GM19467 (cell line): ENCODE measurements at regions not wholly inside any gene's neighbourhood (a gene's known extent, or its start where the extent isn't known, plus 50 kb on each side); places are given as distances from the start of the nearest gene placed in this dataset.

ENCODE experiments used
- ATAC-seq: cut with Tn5 transposase; IDR thresholded peaks from one replicate; pipeline ENCODE4 v1.9.1; 2021; ENCODE audit warnings: mild to moderate bottlenecking, moderate library complexity; ENCODE audit not compliant: unreplicated experiment

DNA sequence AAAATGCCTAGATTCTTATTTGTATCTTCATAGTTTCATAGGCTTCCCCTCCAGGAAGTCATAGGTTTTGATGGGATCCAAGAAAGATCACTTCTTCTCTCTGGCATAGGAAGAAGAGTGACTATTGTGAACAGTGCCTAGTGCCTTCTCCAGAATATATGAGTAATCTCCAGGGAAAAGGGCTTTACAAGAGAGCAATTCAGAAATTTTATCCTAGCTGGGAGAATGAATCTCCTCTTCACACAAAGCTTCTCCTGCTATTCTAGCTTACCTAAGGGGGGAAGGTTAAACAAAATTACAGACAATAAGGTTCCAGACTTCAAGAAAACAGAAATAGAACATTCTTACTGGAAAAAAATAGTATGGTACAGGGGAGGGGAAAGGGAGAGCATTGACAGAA is 1193.3 kb upstream of the CDH6 start:
- ATAC-seq: no peak

DNA sequence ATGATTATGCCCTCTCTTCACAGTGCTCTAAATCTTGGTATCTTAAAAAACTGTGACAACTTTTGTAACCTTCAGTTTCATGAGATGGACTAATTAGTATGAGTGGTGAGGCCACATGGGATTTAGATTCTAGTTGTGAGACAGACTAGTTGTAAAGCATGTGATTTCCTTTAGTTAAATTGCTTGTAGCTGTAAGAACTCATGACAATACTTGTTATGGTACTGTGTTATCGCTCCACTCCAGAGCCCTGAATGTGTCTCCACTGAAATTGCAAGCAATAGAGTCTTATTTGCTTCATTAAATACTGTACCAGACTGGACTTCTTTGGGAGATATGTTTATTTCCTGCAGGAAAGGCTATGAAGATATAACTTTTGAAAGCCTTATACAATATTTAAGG is 1198.3 kb upstream of the CDH6 start:
- no peak for ATAC-seq

DNA sequence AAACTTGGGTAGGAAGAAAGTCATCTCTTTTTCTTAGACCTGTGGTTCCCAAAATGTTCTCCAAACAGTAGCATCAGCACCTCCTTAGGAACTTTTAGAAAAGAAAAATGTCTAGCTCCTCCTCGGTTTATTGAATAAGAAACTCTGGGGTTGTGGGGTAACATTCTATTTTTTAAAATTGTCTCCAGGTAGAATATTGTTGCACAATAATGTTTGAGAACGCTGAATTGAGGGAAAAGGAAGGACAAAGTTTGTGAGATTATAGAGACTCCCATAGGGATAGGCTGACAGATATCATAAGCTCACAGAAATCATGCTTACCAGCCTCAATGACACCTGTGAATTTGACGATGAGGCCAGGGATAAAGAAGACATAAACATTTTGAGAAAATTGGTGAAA is 1199.0 kb upstream of the CDH6 start:
- no peak for ATAC-seq

DNA sequence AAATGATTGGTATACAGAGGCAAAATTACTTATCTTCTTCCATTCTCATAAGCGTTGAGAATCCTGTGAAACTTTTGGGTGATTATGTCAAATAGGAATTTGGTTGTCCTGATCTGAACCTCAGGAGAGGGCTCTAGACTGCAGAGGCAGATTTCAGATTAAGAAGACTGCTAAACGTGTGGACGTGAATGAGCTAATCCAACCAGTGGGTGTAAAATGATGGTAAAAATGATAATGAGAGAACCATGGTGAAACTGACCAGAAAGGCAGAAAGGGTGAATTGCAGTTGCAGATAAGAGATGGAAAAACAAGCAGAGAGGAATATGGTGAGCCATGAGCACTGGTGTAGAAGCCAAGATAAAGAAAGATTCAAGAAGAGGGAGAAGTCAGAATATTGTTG is 1200.2 kb upstream of the CDH6 start:
- no peak for ATAC-seq

DNA sequence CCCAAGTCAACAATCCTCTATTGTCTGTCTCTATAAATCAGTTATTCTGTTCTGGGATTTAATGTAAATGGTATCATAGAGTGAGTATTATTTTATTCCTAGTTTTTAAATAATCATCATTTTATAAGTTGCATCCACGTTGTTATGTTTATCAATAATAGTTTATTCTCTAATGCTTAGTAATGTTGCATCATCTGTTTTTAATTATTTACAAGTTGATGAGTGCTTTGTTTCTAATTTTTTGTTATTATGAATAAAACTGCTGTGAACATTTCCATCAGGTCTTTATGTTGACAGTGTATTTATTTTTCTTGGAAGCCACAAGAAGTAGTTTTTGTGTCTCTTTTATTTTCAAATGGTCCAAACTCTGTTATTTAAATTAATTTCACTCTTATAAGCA is 1201.2 kb upstream of the CDH6 start:
- no peak for ATAC-seq

DNA sequence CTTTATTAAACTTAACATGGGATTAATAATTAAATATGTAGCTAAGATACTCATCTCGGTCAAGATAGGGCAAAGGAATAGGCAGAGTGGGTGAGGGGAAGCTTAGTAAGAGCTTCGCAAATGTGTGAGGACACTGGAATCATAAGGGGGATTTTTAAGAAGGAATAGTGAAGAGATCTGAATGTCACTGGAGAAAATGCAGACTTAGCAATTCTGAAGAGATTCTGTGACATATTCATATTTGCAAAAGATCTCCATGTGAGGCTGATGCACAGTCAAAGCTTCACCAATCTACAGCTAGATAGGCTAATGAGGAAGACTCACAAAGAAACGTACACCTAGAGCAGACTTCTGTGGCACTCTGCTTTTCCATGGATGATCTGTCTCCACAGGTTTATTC is 1202.8 kb upstream of the CDH6 start:
- no peak for ATAC-seq

DNA sequence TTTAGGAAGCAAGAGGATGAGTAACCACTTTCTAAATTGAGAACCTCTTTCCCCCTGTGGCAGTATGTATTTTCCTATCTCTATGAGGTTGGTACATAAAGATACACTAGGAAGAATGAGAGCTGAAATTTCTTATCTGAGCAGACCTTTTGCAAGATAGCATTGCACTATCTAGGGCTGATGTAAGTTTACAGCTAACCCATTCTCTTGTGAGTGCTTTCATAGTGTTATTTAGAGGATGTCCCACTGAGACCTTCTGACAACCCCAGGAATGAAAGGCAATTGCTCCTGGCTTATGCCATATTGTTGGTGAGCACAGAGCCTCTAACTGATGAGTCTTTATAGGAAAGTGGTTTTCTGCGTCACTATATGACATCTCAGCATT is 1209.3 kb upstream of the CDH6 start:
- ATAC-seq: no peak

DNA sequence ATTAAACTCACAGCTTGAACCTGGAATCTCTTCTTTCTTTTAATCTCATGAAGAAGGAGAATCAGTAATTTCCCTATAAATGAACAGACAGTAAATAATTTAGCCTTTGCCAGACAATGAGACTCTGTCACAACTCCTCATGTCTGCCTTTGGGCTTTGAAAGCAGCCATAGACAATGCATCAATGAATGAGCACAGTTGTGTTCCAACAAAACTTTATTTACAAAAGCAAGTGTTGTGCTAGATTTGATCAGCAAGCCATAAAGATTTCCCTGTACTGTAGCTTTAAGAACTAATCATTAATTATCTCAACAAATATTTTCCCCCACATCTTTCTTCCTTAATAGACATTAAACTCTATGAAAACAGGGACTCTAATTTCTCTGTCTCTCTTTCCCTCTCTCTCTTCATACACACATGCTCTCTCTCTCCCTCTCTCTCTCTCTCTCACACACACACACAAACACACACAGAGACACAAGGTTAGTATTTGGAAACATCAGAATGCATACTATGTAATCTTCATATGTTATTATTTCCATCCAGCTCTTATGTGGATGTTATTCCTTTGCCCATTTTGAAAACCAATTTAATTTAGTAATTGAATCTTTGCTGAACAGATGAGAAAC is 1209.8 kb upstream of the CDH6 start:
- ATAC-seq: no peak

DNA sequence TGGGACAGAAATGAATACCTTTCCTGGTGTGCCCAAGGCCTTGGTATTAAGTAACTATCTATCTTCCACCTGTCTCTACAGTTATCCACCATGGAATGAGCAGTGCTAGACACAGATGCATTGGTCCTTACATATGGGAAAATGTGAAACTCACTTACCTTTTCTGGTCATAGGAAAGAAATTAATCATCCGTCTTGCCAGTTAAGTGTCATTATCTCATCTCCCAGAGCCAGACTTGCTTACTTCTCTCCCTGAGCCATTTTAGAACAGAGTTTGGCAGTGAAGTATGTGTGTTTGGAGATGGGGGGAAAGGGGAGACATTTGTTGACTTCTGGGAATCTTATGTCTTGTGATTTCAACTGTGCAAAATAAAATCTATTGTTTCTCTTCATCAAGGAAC is 1211.0 kb upstream of the CDH6 start:
- no peak for ATAC-seq

DNA sequence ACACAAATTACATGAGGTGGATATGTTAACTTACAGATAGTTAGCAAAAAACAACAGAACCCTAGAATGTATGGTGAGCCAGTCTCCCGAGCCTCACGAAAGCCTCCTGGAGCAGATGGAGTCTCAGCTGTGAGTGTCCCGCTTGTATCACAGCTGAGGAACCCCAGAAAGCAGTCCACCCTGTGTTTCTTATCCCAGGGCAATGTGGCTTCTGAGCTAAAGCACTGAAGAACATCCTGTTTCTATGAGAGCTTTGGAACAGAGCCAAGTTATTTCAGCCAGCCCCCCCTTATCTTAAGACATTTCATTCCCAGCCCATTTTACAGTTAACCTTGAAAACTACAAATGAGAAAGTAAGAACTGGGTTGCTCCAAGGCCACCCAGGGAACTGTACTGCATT is 1220.9 kb upstream of the CDH6 start:
- no peak for ATAC-seq

DNA sequence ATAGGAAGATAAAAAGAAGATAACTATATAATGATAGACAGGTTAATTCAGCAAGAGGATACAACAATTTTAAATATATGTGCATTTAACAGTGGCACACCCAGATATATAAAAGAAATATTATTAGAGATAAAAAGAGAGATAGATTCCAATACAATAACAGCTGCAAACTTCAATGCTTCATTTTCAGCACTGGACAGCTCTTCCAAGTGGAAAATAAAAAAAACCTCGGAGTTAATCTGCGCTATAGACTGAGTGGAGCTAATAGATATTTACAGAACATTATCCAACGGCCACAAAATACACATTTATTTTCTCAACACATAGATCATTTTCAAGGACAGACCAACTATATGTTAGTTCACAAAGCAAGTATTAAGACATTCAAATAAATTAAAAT is 1229.5 kb upstream of the CDH6 start:
- no peak for ATAC-seq

DNA sequence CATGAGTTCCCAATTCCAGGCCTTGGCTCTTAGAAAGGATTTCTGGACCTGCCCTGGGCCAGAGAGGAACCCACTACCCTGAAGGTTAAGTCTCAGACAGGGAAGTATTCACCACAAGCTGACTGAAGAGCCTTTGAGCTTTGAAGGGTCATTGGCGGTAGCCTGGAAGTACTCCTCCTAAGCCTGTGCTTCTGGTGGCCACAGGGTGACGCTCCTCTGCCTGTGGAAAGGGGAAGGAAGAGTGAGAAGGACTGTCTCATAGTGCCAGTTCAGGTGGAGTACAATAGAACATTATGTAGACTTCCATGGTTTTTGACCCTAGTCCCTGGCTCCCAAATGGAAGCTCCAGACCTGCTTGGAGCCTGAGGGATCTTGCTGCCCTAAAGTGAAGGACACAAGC is 1233.2 kb upstream of the CDH6 start:
- ATAC-seq: no peak

DNA sequence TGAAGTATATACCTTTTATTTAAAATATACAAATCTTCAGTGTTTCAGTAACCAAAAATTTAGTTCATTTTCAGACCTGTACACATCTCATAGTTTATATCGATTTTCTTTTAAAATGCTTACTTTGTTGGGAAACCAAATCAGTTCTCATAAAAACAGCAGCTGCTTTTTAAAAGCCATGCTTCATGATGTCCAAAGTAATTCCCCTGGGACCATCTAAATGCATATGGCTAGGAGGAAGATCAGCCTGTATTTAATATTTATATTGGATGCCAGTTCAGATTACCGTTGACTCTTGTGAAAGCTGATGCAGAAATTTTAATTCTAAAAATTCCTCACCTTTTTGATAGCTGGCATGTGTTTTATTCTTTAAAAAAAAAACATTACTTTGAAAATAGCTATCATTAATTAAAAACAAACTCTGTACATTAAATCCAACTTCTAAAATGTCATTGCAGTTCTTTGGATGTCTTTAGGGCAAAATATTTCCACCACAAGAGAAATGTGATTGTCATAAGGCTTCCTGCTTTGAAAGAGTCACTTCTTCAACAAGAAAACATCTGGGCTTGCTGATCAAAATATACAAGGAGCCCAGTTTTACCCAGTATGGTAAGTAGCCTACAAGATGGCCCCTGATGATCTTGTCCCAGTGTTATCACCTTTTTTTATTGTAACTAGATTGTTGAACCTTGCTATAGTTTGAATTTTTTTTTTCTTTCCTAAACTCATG is 1242.9 kb upstream of the CDH6 start:
- ATAC-seq: no peak

DNA sequence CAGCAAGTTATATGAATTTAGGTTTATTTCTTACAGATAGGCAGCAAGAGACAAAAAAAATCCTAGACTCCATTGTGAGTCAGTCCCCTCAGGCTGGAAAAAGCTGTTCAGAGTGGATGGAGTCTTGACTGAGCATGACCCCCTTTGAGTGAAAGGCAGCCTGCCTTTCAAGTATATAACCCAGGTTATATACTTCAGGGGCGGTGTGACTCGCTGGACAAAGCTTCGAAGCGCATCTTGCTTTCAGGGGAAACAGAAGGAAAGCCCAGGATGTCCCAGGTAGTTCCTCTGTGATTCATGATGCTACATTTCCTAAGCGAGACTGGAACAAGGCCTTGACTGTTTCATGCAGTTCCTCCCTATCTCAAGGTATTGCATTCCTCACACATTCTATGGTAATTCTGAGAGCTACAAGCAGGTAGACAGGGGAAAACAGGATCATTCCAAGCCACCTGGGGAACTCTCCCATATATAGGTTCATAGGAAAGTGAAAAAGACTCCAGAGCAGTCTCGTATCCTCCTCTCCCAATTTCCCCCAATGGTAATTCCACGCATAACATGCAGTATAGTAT is 1244.1 kb upstream of the CDH6 start:
- ATAC-seq: no peak

DNA sequence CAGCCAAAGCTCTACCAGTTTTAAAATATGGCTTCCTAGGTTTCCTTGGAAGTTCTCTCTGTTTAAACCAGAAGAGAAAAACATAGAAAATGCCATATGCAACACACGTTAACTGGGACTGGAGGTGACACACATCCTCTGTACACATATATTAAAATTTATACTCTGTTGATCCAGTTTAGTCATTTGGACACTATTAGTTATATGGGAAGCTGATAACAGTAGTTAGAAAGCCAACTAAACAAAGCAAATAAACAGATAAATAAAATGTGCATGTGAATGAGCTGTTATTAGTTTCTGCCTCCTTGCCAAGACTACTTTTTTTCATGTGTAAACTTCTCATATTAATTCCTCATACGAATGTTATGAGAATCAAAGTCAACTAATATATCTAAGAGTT is 1249.2 kb upstream of the CDH6 start:
- no peak for ATAC-seq

DNA sequence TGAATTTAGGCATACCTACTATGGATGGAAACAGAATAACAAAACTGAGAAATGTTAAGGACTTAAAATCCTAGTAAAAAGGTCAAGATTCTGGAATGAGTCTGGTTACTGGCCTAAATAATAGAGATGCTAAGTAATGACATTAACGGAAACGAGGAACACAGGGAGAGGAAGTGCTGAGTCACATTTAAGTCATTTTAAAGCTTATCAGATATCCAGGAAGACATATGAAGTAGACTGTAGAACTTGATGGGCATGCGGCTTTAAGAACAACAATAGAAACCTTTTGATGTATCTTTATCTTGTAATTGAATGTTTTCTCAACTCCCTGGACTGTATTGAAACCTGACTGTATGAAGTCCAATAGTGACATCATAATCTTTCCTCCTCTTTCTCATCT is 1251.4 kb upstream of the CDH6 start:
- no peak for ATAC-seq

DNA sequence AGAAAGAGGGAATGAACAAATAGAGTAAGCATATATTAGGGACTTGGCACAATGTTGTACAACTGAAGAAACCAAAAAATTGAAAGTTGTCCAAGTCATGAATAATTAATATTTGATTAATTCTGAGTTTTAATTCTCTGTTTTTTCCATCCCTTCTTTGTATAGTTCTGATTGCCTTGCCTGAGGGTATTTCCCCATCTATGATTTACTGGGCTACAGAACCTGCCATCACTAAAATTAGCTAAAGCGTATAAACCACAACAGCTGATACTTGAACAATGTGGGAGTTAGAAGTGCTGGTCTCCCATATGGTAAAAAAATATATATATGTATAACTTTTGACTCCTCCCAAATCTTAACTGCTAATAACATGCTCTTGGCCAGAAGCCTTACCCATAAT is 1253.5 kb upstream of the CDH6 start:
- ATAC-seq: no peak

DNA sequence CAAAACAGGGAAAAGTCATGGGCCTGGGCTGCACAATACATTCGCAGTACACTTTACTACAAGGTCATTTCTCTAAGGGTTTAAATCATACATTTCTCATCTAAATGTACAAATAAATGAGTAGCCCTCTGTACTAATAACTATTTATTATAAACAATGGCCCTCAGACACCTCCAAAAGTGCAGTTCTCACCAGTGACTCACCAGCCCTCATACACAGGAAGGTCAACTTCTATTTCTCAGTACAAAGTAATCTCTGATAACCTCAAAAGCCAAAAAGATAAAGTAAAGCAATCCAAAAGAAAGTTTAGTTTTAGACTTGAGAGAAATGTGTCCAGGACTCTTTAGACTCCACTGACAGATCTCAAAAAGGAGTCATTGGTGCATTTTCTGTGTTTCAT is 1258.1 kb upstream of the CDH6 start:
- ATAC-seq: no peak

DNA sequence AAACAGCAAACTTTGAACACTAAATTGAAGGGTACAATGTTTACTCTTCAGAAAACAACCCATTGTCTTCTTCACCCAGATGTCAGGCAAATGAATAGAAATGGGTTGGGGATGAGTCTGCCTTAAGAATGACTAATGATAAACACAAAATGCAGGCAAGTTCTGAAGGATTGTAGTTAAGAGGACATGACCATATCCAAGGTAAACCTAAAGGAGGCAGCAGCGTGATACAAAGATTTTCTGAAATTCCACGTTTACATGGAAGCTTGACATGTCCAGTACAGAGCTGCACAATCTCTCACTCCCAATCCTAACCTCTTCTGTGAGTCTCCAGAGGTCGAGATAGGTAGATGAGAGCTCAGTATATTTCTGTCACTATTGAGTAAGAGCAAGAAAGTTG is 1263.2 kb upstream of the CDH6 start:
- no peak for ATAC-seq

DNA sequence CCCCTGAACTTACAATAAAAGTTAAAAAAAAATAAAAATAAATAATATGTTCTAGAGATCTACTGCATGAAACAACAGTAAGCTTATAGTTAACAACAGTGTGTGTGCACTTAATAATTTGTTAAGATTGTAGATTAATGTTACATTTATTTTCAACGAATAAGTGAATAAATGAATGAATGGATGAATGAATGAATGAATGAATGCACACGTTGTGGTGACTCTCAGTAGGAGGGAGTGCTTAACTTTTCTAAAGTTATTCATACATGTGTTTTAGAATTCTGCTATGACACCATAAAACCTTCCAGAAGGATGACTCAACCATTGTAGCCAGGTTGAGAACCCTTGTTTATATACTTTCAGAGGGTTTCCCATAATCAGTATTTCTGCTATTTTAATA is 1269.4 kb upstream of the CDH6 start:
- ATAC-seq: no peak

DNA sequence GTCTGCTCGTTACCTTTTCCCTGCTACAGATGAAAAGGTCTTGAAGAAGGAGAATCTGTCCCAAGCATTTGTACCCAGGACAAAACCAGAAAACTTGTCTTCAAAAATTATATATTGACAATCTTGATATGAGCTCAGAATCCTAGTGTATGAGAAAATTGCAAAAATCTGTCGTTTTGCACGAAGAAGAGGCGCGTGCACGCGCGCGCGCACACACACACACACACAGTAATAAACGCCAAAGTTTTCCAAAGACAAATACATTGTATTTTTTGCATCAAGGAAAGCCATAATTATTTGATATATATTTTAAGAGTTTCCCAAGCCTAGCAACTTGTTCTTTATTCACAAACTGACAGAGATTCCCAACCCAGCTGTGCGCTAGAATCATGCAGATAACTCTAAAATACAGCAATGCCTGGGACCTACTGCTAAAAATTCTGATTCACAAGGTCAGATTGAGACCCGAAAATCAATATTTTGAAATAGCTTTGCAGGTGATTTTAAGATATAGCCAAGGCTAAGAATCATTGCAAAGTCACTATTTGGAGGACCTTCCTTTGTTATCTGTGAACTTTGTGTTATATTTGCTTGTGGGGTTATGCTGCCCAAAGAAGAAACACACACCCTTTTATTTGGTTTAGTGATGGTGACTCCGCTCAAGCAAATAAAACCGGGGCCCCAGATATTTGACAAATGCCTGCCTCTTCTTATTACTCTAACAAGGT is 1287.7 kb upstream of the CDH6 start:
- no peak for ATAC-seq

DNA sequence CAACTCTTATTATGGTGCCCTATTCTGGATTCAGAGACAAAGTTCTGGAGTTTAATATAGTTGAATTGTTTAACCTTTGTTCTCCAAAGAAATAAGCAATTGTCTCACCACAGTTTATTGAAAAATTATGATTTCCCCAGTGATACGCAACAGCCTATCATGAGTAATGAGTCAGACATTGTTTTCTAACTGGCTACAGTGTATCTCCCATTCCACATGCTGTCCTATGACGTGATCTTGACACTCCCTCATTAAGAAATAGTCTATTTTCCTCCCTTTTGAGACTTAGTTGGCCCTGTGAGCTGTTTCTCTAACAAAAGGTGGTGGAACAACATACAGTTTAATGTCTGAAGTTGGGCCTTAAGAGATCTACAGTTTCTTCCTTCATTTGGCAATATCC is 1290.6 kb upstream of the CDH6 start:
- no peak for ATAC-seq
